Neural progenitor cell (in vitro differentiated cells): ENCODE measurements at regions not wholly inside any gene's neighbourhood (a gene's known extent, or its start where the extent isn't known, plus 50 kb on each side); places are given as distances from the start of the nearest gene placed in this dataset.
"Not testable (repeated sequence)": the region's sequence is repeated elsewhere in the genome, so short reads cannot be mapped to it uniquely, and the experiment has no call there.

ENCODE experiments used
- DNase-seq: peaks from one replicate; pipeline ENCODE4 v3.0.0-alpha.2; 2016; ENCODE audit warnings: low spot score
- H2AFZ ChIP-seq: fragments of 200-600 bp; sonication (generic); replicated peaks from 2 replicates; pipeline ENCODE4 v1.6.1; 2016; ENCODE audit warnings: antibody characterized with exemption
- H3F3A ChIP-seq: fragments of 200-600 bp; sonication (generic); 2 replicates; pipeline ENCODE4 v1.6.1; 2016; ENCODE audit warnings: antibody characterized with exemption, low read depth
- H3K27ac ChIP-seq: fragments of 200-600 bp; sonication (generic); 2 replicates; pipeline ENCODE4 v1.5.1; 2016; ENCODE audit warnings: mild to moderate bottlenecking
- H3K27me3 ChIP-seq: fragments of 200-600 bp; sonication (generic); 2 replicates; pipeline ENCODE4 v1.6.1; 2016; ENCODE audit warnings: mild to moderate bottlenecking, moderate library complexity
- H3K36me3 ChIP-seq: fragments of 200-600 bp; sonication (generic); 2 replicates; pipeline ENCODE4 v1.5.1; 2016
- H3K4me1 ChIP-seq: fragments of 200-600 bp; sonication (generic); 2 replicates; pipeline ENCODE4 v1.6.1; 2016; ENCODE audit warnings: mixed run types
- H3K4me2 ChIP-seq: fragments of 200-600 bp; sonication (generic); 2 replicates; pipeline ENCODE4 v1.6.1; 2016
- H3K4me3 ChIP-seq: fragments of 200-600 bp; sonication (generic); 2 replicates; pipeline ENCODE4 v1.5.1; 2016
- H3K79me2 ChIP-seq: fragments of 200-600 bp; sonication (generic); 2 replicates; pipeline ENCODE4 v1.6.1; 2016; ENCODE audit warnings: low read depth
- H3K9ac ChIP-seq: fragments of 200-600 bp; sonication (generic); 2 replicates; pipeline ENCODE4 v1.6.1; 2016
- H3K9me3 ChIP-seq: fragments of 200-600 bp; sonication (generic); 2 replicates; pipeline ENCODE4 v1.5.1; 2016; ENCODE audit warnings: low read depth
- H4K20me1 ChIP-seq: fragments of 200-600 bp; sonication (generic); 2 replicates; pipeline ENCODE4 v1.6.1; 2016; ENCODE audit warnings: low read depth
- H3K27ac Mint-ChIP-seq: 3 replicates; pipeline ENCODE4 v1.8.0; 2021; ENCODE audit warnings: mixed read lengths
- H3K27me3 Mint-ChIP-seq: 2 replicates; pipeline ENCODE4 v1.8.0; 2022; ENCODE audit warnings: low read depth, mild to moderate bottlenecking, inconsistent platforms, moderate library complexity, mixed read lengths; ENCODE audit not compliant: insufficient read depth
- H3K36me3 Mint-ChIP-seq: 3 replicates; pipeline ENCODE4 v1.8.0; 2021; ENCODE audit warnings: mixed read lengths
- H3K4me1 Mint-ChIP-seq: 3 replicates; pipeline ENCODE4 v1.8.0; 2021; ENCODE audit warnings: mixed read lengths
- H3K4me3 Mint-ChIP-seq: 3 replicates; pipeline ENCODE4 v1.8.0; 2021; ENCODE audit warnings: mild to moderate bottlenecking, moderate library complexity, mixed read lengths
- H3K9me3 Mint-ChIP-seq: 3 replicates; pipeline ENCODE4 v1.8.0; 2020; ENCODE audit warnings: mixed read lengths
- EZH2 ChIP-seq: fragments of 200-600 bp; sonication (generic); IDR thresholded peaks from 2 replicates; pipeline ENCODE4 v1.6.1; 2017; ENCODE audit warnings: antibody characterized with exemption, mild to moderate bottlenecking, moderate library complexity
- EZH2phosphoT487 ChIP-seq: fragments of 200-600 bp; sonication (generic); IDR thresholded peaks from 2 replicates; pipeline ENCODE4 v1.6.1; 2017; ENCODE audit warnings: antibody characterized with exemption
- TF ChIP-seq, protein P1 (sequence below): fragments of 200-600 bp; sonication (generic); IDR thresholded peaks from 2 replicates; pipeline ENCODE4 v1.5.1; 2017; ENCODE audit warnings: antibody characterized with exemption, mild to moderate bottlenecking

DNA sequence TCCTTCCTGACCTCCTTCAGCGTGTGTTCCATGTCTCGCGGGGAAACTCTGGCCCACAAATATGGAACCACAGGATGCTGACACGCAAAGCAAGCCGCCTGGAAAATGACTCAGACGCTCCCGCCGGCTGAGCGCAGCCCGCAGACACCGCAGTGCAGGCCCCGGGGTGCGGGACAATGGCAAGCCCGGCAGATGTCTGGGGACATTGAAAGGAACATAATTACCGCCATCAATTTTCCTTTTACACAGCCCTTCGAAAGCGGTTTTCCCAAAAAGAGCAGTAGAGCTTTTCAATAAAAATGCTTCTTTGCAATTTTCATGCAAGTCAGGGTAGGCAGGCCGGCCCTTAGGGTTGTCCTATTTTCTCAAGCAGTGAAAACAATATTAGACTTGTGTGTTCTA is 159.2 kb upstream of the SH3BP4 start:
- Histone ChIP-seq H3K4me3 (no peak overlapping the region), H3K9me3 (no peaks in the 10 kb centered on the region), H4K20me1 (no peaks in the 10 kb centered on the region), H2AFZ (no peak overlapping the region), H3K4me1 (peaks cover 16% of the 10 kb centered on the region), H3K27me3 (peaks cover 6% of the 10 kb centered on the region), H3K36me3 (no peaks in the 10 kb centered on the region), H3K4me2 (peak overlapping the region; percentile 58), H3K79me2 (no peaks in the 10 kb centered on the region), H3F3A (peaks cover 10% of the 10 kb centered on the region), H3K27ac (no peak overlapping the region), H3K9ac (no peak overlapping the region)
- Mint-ChIP-seq H3K4me1 (peaks cover 72% of the 10 kb centered on the region), H3K27ac (peak overlapping the region; percentile 51), H3K9me3 (no peaks in the 10 kb centered on the region), H3K36me3 (no peaks in the 10 kb centered on the region), H3K27me3 (peaks cover 16% of the 10 kb centered on the region), H3K4me3 (peak overlapping the region; percentile 14)
- peak; percentile 70 for DNase-seq
- TF ChIP-seq, protein P1, sequence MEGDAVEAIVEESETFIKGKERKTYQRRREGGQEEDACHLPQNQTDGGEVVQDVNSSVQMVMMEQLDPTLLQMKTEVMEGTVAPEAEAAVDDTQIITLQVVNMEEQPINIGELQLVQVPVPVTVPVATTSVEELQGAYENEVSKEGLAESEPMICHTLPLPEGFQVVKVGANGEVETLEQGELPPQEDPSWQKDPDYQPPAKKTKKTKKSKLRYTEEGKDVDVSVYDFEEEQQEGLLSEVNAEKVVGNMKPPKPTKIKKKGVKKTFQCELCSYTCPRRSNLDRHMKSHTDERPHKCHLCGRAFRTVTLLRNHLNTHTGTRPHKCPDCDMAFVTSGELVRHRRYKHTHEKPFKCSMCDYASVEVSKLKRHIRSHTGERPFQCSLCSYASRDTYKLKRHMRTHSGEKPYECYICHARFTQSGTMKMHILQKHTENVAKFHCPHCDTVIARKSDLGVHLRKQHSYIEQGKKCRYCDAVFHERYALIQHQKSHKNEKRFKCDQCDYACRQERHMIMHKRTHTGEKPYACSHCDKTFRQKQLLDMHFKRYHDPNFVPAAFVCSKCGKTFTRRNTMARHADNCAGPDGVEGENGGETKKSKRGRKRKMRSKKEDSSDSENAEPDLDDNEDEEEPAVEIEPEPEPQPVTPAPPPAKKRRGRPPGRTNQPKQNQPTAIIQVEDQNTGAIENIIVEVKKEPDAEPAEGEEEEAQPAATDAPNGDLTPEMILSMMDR, result no peak
- TF ChIP-seq EZH2 (no peak), EZH2phosphoT487 (no peak)

- Histone ChIP-seq H3K4me1 (peaks cover 16% of the 10 kb centered on the region), H3K4me2 (peak overlapping the region; percentile 58)
- H3K79me2 ChIP-seq, H3K4me3 ChIP-seq, H3K4me3 Mint-ChIP-seq, H3K36me3 ChIP-seq, H3K27me3 ChIP-seq, DNase-seq, H3F3A ChIP-seq, H4K20me1 ChIP-seq, H3K9ac ChIP-seq, H3K36me3 Mint-ChIP-seq, H3K9me3 ChIP-seq, H3K9me3 Mint-ChIP-seq, H3K27ac ChIP-seq, H2AFZ ChIP-seq: not testable (repeated sequence)
- peaks cover 16% of the 10 kb centered on the region for H3K27me3 Mint-ChIP-seq
- peaks cover 67% of the 10 kb centered on the region for H3K4me1 Mint-ChIP-seq
- H3K27ac Mint-ChIP-seq, result peak overlapping the region; percentile 3
Observed at GRCh38 chr2:234792096-234792495, 159.7 kb upstream of the SH3BP4 start.

DNA sequence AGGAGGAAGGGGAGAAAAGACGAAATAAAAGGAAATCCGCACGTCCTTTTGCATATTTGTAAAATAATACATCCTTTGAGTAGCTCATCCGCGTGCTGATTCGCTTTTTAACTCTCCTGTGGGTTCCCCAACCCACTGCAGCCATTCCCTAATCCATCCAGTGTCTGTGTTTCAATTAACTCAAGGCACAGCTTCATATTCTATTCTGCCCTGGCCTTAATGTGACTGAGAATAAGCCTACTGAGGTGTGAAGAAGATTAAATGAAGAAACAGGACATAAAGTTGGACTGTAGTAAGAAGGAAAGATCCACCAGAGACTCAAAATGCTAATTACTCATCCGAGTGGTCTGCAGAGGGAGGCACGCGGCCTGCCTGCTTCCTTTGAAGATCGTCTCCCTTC is 161.4 kb upstream of the SH3BP4 start:
- Histone ChIP-seq H2AFZ (no peak overlapping the region), H3F3A (peaks cover 10% of the 10 kb centered on the region), H3K9me3 (no peaks in the 10 kb centered on the region), H3K36me3 (no peaks in the 10 kb centered on the region), H3K4me3 (no peak overlapping the region), H3K4me1 (peaks cover 16% of the 10 kb centered on the region), H4K20me1 (no peaks in the 10 kb centered on the region), H3K27me3 (peaks cover 6% of the 10 kb centered on the region), H3K9ac (no peak overlapping the region), H3K79me2 (no peaks in the 10 kb centered on the region), H3K4me2 (no peak overlapping the region), H3K27ac (no peak overlapping the region)
- H3K27ac Mint-ChIP-seq, result peak overlapping the region; percentile 86
- peaks cover 18% of the 10 kb centered on the region for H3K27me3 Mint-ChIP-seq
- no peaks in the 10 kb centered on the region for H3K9me3 Mint-ChIP-seq
- peaks cover 2% of the 10 kb centered on the region for H3K36me3 Mint-ChIP-seq
- TF ChIP-seq EZH2, result no peak
- TF ChIP-seq EZH2phosphoT487, result no peak
- TF ChIP-seq, protein P1, result no peak
- no peak for DNase-seq
- H3K4me1 Mint-ChIP-seq, result peaks cover 54% of the 10 kb centered on the region
- H3K4me3 Mint-ChIP-seq, result peak overlapping the region; percentile 13

- peak overlapping the region; percentile 92 for H3K27ac Mint-ChIP-seq
- TF ChIP-seq, protein P1, result no peak
- TF ChIP-seq EZH2phosphoT487, result no peak
- TF ChIP-seq EZH2, result no peak
- peaks cover 16% of the 10 kb centered on the region for H3K4me1 ChIP-seq
- H3K9ac ChIP-seq, result no peak overlapping the region
- no peaks in the 10 kb centered on the region for H3K9me3 ChIP-seq
- peaks cover 2% of the 10 kb centered on the region for H3K36me3 Mint-ChIP-seq
- H3K4me3 ChIP-seq, result no peak overlapping the region
- DNase-seq, result no peak
- no peak overlapping the region for H3K27ac ChIP-seq
- H3K4me1 Mint-ChIP-seq, result peaks cover 49% of the 10 kb centered on the region
- H3K27me3 Mint-ChIP-seq, result peaks cover 16% of the 10 kb centered on the region
- no peak overlapping the region for H3K4me3 Mint-ChIP-seq
- H4K20me1 ChIP-seq, result no peaks in the 10 kb centered on the region
- H3K79me2 ChIP-seq, result no peaks in the 10 kb centered on the region
- H2AFZ ChIP-seq, result no peak overlapping the region
- peaks cover 6% of the 10 kb centered on the region for H3K27me3 ChIP-seq
- H3K9me3 Mint-ChIP-seq, result no peaks in the 10 kb centered on the region
- peaks cover 10% of the 10 kb centered on the region for H3F3A ChIP-seq
- no peaks in the 10 kb centered on the region for H3K36me3 ChIP-seq
- no peak overlapping the region for H3K4me2 ChIP-seq
Observed at GRCh38 chr2:234789556-234790325, 162.1 kb upstream of the SH3BP4 start.
